Natural killer cell (primary cell): ENCODE measurements at regions not wholly inside any gene's neighbourhood (a gene's known extent, or its start where the extent isn't known, plus 50 kb on each side); places are given as distances from the start of the nearest gene placed in this dataset.

Source experiments
- ATAC-seq, 3 donors: fragments of 150-1000 bp in 2 of 3; fragments of 200-7000 bp in 1 of 3; cut with Tn5 transposase; 1 replicate in 1 of 3; 2 replicates in 2 of 3; pipeline ENCODE4 v1.10.0; 2021; ENCODE audit warnings: mild to moderate bottlenecking in 2 of 3, moderate library complexity in 2 of 3
- DNase-seq, 2 donors: peaks; one replicate each; pipeline versions ENCODE4 v3.0.0 to v3.0.0-alpha.2; 2013 to 2021; ENCODE audit warnings: mixed read lengths in 1 of 2
- H3K27ac ChIP-seq: one replicate; pipeline ENCODE4 v1.5.1; 2013; ENCODE audit warnings: mild to moderate bottlenecking, low read length
- H3K27me3 ChIP-seq: one replicate; pipeline ENCODE4 v1.6.1; 2013; ENCODE audit warnings: low read length; ENCODE audit not compliant: control insufficient read depth, insufficient read depth
- H3K36me3 ChIP-seq: one replicate; pipeline ENCODE4 v1.6.1; 2013; ENCODE audit warnings: low read length; ENCODE audit not compliant: control insufficient read depth, insufficient read depth
- H3K4me1 ChIP-seq: one replicate; pipeline ENCODE4 v1.6.1; 2013; ENCODE audit warnings: low read length; ENCODE audit not compliant: control insufficient read depth, insufficient read depth
- H3K4me3 ChIP-seq: one replicate; pipeline ENCODE4 v1.5.1; 2013; ENCODE audit warnings: low read length
- H3K9me3 ChIP-seq: one replicate; pipeline ENCODE4 v1.6.1; 2013; ENCODE audit warnings: low read length; ENCODE audit not compliant: control insufficient read depth, insufficient read depth
- H3K27ac Mint-ChIP-seq, 2 donors: one replicate each; pipeline ENCODE4 v1.8.0; 2022; ENCODE audit warnings: mild to moderate bottlenecking in 2 of 2, mixed read lengths in 2 of 2, moderate library complexity in 1 of 2
- H3K27me3 Mint-ChIP-seq, 2 donors: one replicate each; pipeline ENCODE4 v1.8.0; 2022; ENCODE audit warnings: low read depth in 2 of 2, mixed read lengths in 2 of 2
- H3K36me3 Mint-ChIP-seq: one replicate; pipeline ENCODE4 v1.8.0; 2022; ENCODE audit warnings: mixed read lengths
- H3K4me1 Mint-ChIP-seq, 2 donors: one replicate each; pipeline ENCODE4 v1.8.0; 2022; ENCODE audit warnings: mixed read lengths in 2 of 2
- H3K4me3 Mint-ChIP-seq: one replicate; pipeline ENCODE4 v1.8.0; 2022; ENCODE audit warnings: mild to moderate bottlenecking, moderate library complexity, mixed read lengths
- H3K9me3 Mint-ChIP-seq, 2 donors: one replicate each; pipeline ENCODE4 v1.8.0; 2022; ENCODE audit warnings: mixed read lengths in 2 of 2
- WGBS: methylation state at CpG from one replicate; pipeline ENCODE4 v1.1.7; 2013; ENCODE audit warnings: missing lambda C conversion rate; ENCODE audit not compliant: insufficient coverage; 5-methylcytosine and 5-hydroxymethylcytosine counted together
- intact Hi-C: fragments of 100-400 bp; cut with micrococcal nuclease; formaldehyde crosslinking; loops from one replicate; pipeline ENCODE4 v1.14.2; 2022
- TF ChIP-seq, protein P1 (sequence below): fragments of 200-600 bp; IDR thresholded peaks from one replicate; pipeline ENCODE4 v1.8.0; 2022; ENCODE audit warnings: antibody characterized with exemption

DNA sequence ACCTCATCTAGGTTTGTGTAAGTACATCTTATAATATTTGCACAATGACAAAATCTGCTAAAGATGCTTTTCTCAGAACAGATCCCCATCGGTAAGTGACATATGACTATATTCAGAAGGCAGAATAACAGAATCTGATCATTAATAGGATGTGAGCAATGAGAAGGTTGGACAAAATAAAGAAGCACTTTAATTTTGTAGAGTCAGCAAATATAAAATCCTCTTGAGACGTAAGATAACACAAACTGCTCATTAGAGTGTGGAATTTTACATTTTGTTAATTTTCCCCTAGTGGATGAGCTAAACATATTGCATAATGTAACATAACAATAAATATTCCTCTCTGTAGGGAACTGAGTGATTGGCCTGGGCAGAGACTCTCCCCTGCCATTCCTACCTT is 658.4 kb upstream of the ZP4 start:
- Histone ChIP-seq H3K36me3 (no peaks in the 10 kb centered on the region), H3K4me3 (no peak overlapping the region), H3K4me1 (no peaks in the 10 kb centered on the region), H3K27ac (no peak overlapping the region), H3K9me3 (no peaks in the 10 kb centered on the region), H3K27me3 (no peaks in the 10 kb centered on the region)
- Mint-ChIP-seq H3K9me3 (peaks cover 2 to 9% of the 10 kb centered on the region in 2 donors), H3K4me3 (no peak overlapping the region), H3K4me1 (no peaks in the 10 kb centered on the region), H3K27me3 (no peaks in the 10 kb centered on the region), H3K36me3 (no peaks in the 10 kb centered on the region), H3K27ac (no peak overlapping the region)
- 100% methylated on average over 1 of the region's 2 CpGs for WGBS
- TF ChIP-seq, protein P1, sequence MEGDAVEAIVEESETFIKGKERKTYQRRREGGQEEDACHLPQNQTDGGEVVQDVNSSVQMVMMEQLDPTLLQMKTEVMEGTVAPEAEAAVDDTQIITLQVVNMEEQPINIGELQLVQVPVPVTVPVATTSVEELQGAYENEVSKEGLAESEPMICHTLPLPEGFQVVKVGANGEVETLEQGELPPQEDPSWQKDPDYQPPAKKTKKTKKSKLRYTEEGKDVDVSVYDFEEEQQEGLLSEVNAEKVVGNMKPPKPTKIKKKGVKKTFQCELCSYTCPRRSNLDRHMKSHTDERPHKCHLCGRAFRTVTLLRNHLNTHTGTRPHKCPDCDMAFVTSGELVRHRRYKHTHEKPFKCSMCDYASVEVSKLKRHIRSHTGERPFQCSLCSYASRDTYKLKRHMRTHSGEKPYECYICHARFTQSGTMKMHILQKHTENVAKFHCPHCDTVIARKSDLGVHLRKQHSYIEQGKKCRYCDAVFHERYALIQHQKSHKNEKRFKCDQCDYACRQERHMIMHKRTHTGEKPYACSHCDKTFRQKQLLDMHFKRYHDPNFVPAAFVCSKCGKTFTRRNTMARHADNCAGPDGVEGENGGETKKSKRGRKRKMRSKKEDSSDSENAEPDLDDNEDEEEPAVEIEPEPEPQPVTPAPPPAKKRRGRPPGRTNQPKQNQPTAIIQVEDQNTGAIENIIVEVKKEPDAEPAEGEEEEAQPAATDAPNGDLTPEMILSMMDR, result no peak
- ATAC-seq (no peak), DNase-seq (no peak)
- intact Hi-C loops, result no loop called here

DNA sequence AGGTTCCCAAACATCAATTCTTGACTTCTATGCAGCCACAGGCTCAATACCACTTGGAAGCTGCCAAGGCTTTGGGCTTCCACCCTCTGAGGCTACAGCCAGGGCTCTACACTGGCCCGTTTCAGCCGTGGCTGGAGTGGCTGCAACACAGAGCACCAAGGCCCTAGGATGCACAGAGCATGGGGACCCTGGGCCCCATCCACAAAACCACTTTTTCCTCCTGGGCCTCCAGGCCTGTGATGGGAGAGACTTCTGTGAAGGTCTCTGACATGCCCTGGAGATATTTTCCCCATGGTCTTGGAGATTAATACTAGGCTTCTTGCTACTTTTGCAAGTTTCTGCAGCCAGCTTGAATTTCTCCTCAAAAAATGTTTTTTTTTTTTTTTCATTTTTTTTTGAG is 655.4 kb upstream of the ZP4 start:
- DNase-seq (no peak), ATAC-seq (no peak)
- Mint-ChIP-seq H3K9me3 (peaks cover 2 to 7% of the 10 kb centered on the region in 2 donors), H3K4me1 (no peaks in the 10 kb centered on the region), H3K4me3 (no peak overlapping the region), H3K27ac (no peak overlapping the region), H3K27me3 (no peaks in the 10 kb centered on the region), H3K36me3 (no peaks in the 10 kb centered on the region)
- no peak overlapping the region for H3K4me3 ChIP-seq
- no peaks in the 10 kb centered on the region for H3K36me3 ChIP-seq
- H3K4me1 ChIP-seq, result no peaks in the 10 kb centered on the region
- H3K27ac ChIP-seq, result no peak overlapping the region
- H3K27me3 ChIP-seq, result no peaks in the 10 kb centered on the region
- TF ChIP-seq, protein P1, result no peak
- intact Hi-C loops, result no loop called here
- 62% methylated on average over 2 of the region's 2 CpGs for WGBS
- H3K9me3 ChIP-seq, result no peaks in the 10 kb centered on the region

DNA sequence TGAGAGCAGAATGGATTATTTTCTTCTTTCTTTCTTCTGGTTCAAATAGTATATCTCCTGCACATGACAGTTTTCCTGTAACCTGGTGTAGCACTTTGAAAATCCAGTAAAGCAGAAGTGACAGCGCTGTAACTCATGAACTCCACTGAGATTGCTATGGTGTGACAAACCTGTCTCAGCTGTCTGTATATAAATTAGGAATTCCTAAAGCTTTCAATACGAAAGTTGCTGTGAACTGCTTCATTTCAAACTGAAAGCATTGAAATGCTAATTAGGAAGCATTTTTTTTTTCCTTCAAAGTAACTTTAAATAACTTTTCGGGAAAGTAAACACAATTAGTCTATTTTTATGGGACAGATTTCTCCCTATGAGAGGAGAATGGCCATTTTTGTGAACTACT is 646.9 kb upstream of the ZP4 start:
- WGBS, result 58% methylated on average over 2 of the region's 3 CpGs
- Histone ChIP-seq H3K4me3 (no peak overlapping the region), H3K27ac (no peak overlapping the region), H3K4me1 (no peaks in the 10 kb centered on the region), H3K27me3 (no peaks in the 10 kb centered on the region), H3K36me3 (no peaks in the 10 kb centered on the region), H3K9me3 (peaks cover 3% of the 10 kb centered on the region)
- DNase-seq (no peak), ATAC-seq (no peak)
- no peak overlapping the region for H3K27ac Mint-ChIP-seq
- H3K4me1 Mint-ChIP-seq, result no peaks in the 10 kb centered on the region
- no peaks in the 10 kb centered on the region for H3K36me3 Mint-ChIP-seq
- no peak overlapping the region for H3K4me3 Mint-ChIP-seq
- intact Hi-C loops, result no loop called here
- H3K9me3 Mint-ChIP-seq, result peaks cover 11 to 13% of the 10 kb centered on the region in 2 donors
- H3K27me3 Mint-ChIP-seq, result no peaks in the 10 kb centered on the region
- TF ChIP-seq, protein P1, result no peak

DNA sequence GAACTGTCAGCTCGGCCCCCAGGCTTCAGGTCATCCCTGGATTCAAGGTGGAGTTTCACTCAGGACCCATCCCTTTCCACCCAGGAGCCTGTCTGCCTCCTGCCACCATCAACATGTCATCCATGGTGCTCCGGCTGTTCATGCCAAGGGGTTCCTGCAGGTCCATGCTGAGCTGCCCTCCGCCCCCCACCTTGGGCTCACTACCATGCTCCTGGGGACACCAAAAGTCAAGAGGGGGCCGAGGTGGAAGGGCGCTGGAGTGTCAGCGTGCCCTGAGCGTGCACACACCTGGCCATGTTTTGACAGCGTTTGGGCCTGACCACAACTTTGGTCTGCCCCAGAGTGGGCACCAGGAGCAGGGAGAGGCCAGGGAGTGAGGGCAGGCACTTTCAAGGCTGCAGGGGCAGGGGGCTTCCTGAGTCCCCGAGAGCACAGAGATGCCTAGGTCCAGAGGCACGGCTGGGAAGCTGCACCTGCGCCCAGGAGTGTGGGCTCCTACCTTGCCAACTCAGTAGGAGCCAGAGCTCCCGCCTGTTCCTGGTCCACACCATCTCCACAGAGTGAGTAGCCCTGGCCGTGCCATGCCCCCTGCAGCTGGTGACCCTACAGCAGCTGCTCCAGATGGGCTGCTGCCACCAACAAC is 639.6 kb upstream of the ZP4 start:
- ATAC-seq, result no peak
- Histone ChIP-seq H3K36me3 (no peaks in the 10 kb centered on the region), H3K4me1 (no peaks in the 10 kb centered on the region), H3K4me3 (no peak overlapping the region), H3K9me3 (peaks cover 13% of the 10 kb centered on the region), H3K27ac (no peak overlapping the region), H3K27me3 (no peaks in the 10 kb centered on the region)
- TF ChIP-seq, protein P1, result no peak
- no peaks in the 10 kb centered on the region for H3K36me3 Mint-ChIP-seq
- H3K27ac Mint-ChIP-seq, result no peak overlapping the region
- DNase-seq, result no peak
- WGBS, result 85% methylated on average over 13 of the region's 13 CpGs
- intact Hi-C loops, result no loop called here
- no peaks in the 10 kb centered on the region for H3K27me3 Mint-ChIP-seq
- H3K9me3 Mint-ChIP-seq, result peaks cover 4 to 16% of the 10 kb centered on the region in 2 donors
- H3K4me1 Mint-ChIP-seq, result no peaks in the 10 kb centered on the region
- H3K4me3 Mint-ChIP-seq, result no peak overlapping the region
